Endothelial cell of umbilical vein (primary cell): ENCODE measurements at regions not wholly inside any gene's neighbourhood (a gene's known extent, or its start where the extent isn't known, plus 50 kb on each side); places are given as distances from the start of the nearest gene placed in this dataset.

Experiments
- BruUV-seq: library from RNA; stranded (reverse); fragments of 400-500 nt; replicated peaks from 2 replicates; lab custom pipeline; 2021; lab: Mats Ljungman, UMichigan
- CTCF ChIA-PET: fragments of 300-600, 350-600 bp; sonication (Branson Sonifier 250); formaldehyde crosslinking; loops from one replicate; lab custom pipeline; 2021; ENCODE audit warnings: antibody characterized with exemption, inconsistent platforms; lab: Charles Lee
- POLR2A ChIA-PET: fragments of 300-600, 350-600 bp; sonication (Branson Sonifier 250); formaldehyde crosslinking; loops from one replicate; lab custom pipeline; 2021; ENCODE audit warnings: antibody characterized with exemption, inconsistent platforms; lab: Charles Lee
- DNase-seq: peaks from one replicate; pipeline ENCODE4 v3.0.0-alpha.2; 2011; ENCODE audit warnings: low read depth, low spot score
- FAIRE-seq: peaks from 2 replicates; lab custom pipeline; 2011; peaks lifted over from hg19 to GRCh38; lab: Jason Lieb, UNC
- H2AFZ ChIP-seq: 2 replicates; pipeline ENCODE4 v1.6.0; 2012; ENCODE audit warnings: low read depth, low read length, control low read depth, inconsistent platforms
- H3K27ac ChIP-seq: 2 replicates; pipeline ENCODE4 v1.5.1; 2011; ENCODE audit warnings: low read depth, mild to moderate bottlenecking, control low read depth, low read length, moderate library complexity; ENCODE audit not compliant: insufficient read depth
- H3K27me3 ChIP-seq, 2 experiments: 2 replicates each; pipeline versions ENCODE4 v1.6.0 to v1.6.1; 2011; ENCODE audit warnings: low read length in 2 of 2, mixed read lengths in 1 of 2; ENCODE audit not compliant: control insufficient read depth in 2 of 2, insufficient read depth in 2 of 2
- H3K36me3 ChIP-seq, 2 experiments: 2 replicates in 1 of 2; 3 replicates in 1 of 2; pipeline ENCODE4 v1.5.1; 2011; ENCODE audit warnings: low read length in 2 of 2, mild to moderate bottlenecking in 1 of 2, moderate library complexity in 1 of 2; ENCODE audit not compliant: control insufficient read depth in 2 of 2, insufficient read depth in 2 of 2; ENCODE audit errors: extremely low read depth in 1 of 2
- H3K4me1 ChIP-seq: 3 replicates; pipeline ENCODE4 v1.5.1; 2011; ENCODE audit warnings: mild to moderate bottlenecking, low read length; ENCODE audit not compliant: control insufficient read depth, insufficient read depth; ENCODE audit errors: extremely low read depth
- H3K4me2 ChIP-seq: 2 replicates; pipeline ENCODE4 v1.6.1; 2011; ENCODE audit warnings: low read length, control low read depth, mixed read lengths; ENCODE audit not compliant: insufficient read depth
- H3K4me3 ChIP-seq, 3 experiments: fragments of 200-600 bp in 1 of 3; sonication (generic), shearing (Covaris generic) in 1 of 3; replicated peaks in 1 of 3; 2 replicates each; pipeline ENCODE4 v1.5.1; 2011 to 2016; ENCODE audit warnings: control low read depth in 3 of 3, low read length in 3 of 3, mild to moderate bottlenecking in 2 of 3, inconsistent platforms in 1 of 3, low read depth in 1 of 3, moderate library complexity in 1 of 3; ENCODE audit not compliant: insufficient read depth in 1 of 3
- H3K79me2 ChIP-seq: 2 replicates; pipeline ENCODE4 v1.6.0; 2012; ENCODE audit warnings: low read length, inconsistent platforms; ENCODE audit not compliant: control insufficient read depth, insufficient read depth
- H3K9ac ChIP-seq: replicated peaks from 2 replicates; pipeline ENCODE3; 2011; ENCODE audit warnings: low read length, control low read depth; ENCODE audit not compliant: insufficient read depth; ENCODE audit errors: extremely low read depth
- H3K9me1 ChIP-seq: replicated peaks from 3 replicates; pipeline ENCODE4 v1.6.0; 2011; ENCODE audit warnings: mild to moderate bottlenecking, low read length; ENCODE audit not compliant: control insufficient read depth, insufficient read depth; ENCODE audit errors: extremely low read depth
- H3K9me3 ChIP-seq: replicated peaks from 2 replicates; pipeline ENCODE4 v1.5.1; 2012; ENCODE audit warnings: low read length, inconsistent platforms; ENCODE audit not compliant: control insufficient read depth, insufficient read depth
- H4K20me1 ChIP-seq: replicated peaks from 2 replicates; pipeline ENCODE3; 2011; ENCODE audit warnings: mild to moderate bottlenecking, low read length; ENCODE audit not compliant: control insufficient read depth, insufficient read depth; ENCODE audit errors: extremely low read depth
- EZH2 ChIP-seq: IDR thresholded peaks from 2 replicates; pipeline ENCODE4 v1.6.1; 2012; ENCODE audit warnings: borderline replicate concordance, low read depth, mild to moderate bottlenecking, moderate library complexity, low read length, inconsistent platforms; ENCODE audit not compliant: severe bottlenecking
- FOS ChIP-seq: IDR thresholded peaks from 2 replicates; pipeline ENCODE4 v1.6.1; 2011; ENCODE audit warnings: mild to moderate bottlenecking, low read length, moderate library complexity, borderline replicate concordance; ENCODE audit not compliant: insufficient read depth
- GATA2 ChIP-seq: IDR thresholded peaks from 2 replicates; pipeline ENCODE4 v1.7.0; 2011; ENCODE audit warnings: low read depth, mild to moderate bottlenecking, moderate library complexity, mixed read lengths, low read length; ENCODE audit not compliant: insufficient read length, insufficient read depth
- JUN ChIP-seq: IDR thresholded peaks from 2 replicates; pipeline ENCODE4 v1.6.1; 2011; ENCODE audit warnings: borderline replicate concordance, low read depth; ENCODE audit not compliant: insufficient read length, insufficient read depth
- MYC ChIP-seq: IDR thresholded peaks from one replicate; pipeline ENCODE4 v1.6.1; 2011; ENCODE audit warnings: mild to moderate bottlenecking, low read depth, low read length
- POLR2A ChIP-seq: IDR thresholded peaks from 2 replicates; pipeline ENCODE4 v1.6.1; 2012; ENCODE audit warnings: low read depth, mild to moderate bottlenecking, control low read depth, low read length
- POLR2AphosphoS5 ChIP-seq: IDR thresholded peaks from 2 replicates; pipeline ENCODE4 v1.6.1; 2012; ENCODE audit warnings: low read depth, mild to moderate bottlenecking, control low read depth, low read length, moderate library complexity; ENCODE audit not compliant: insufficient read depth
- dilution Hi-C: fragments of 300-500 bp; cut with MboI; formaldehyde crosslinking; loops from one replicate; pipeline ENCODE4 v1.15.0; 2019; ENCODE audit warnings: low sequenced_read_pairs; ENCODE audit not compliant: extremely low pct_ligation_motif_present
- intact Hi-C: fragments of 100-400 bp; cut with micrococcal nuclease; formaldehyde crosslinking; loops from one replicate; pipeline ENCODE4 v1.10.0; 2022
- TF ChIP-seq, protein P1 (sequence below), 2 donors: IDR thresholded peaks; 1 replicate in 1 of 2; 2 replicates in 1 of 2; pipeline ENCODE4 v1.5.1; 2011; ENCODE audit warnings: low read length in 2 of 2, mild to moderate bottlenecking in 2 of 2, moderate library complexity in 2 of 2, control low read depth in 1 of 2, inconsistent platforms in 1 of 2, low read depth in 1 of 2; ENCODE audit not compliant: insufficient read depth in 1 of 2; ENCODE audit errors: extremely low read depth in 1 of 2
- TF ChIP-seq, protein P2 (sequence below): IDR thresholded peaks from 2 replicates; pipeline ENCODE4 v1.6.1; 2011; ENCODE audit not compliant: insufficient read depth, insufficient read length

DNA sequence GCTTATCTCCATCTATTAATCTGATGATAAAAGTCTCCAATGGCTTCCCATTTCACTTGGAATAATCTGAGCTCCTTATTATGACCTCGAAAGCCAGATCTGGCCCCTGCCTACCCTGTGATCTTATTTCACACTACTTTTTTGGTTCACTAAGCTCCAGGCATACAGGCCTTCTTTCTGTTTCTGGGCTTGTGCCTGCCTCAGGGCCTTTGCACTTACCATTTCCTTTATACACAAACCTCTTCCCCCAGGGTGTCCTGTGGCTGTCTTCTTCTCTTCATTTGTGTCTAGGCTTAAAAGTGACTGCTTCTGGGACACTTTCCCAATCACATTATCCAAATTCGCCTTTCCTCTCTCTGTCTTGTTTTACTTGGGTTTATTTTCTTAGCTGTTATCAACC, 478.8 kb downstream of the LRIG3 start:
- Histone ChIP-seq H4K20me1 (no peaks in the 10 kb centered on the region), H3K9ac (no peak overlapping the region), H3K27ac (no peak overlapping the region), H3K4me2 (no peak overlapping the region), H3K9me1 (no peaks in the 10 kb centered on the region), H3K36me3 (no peaks in the 10 kb centered on the region), H3K79me2 (no peaks in the 10 kb centered on the region), H2AFZ (no peak overlapping the region), H3K4me1 (no peaks in the 10 kb centered on the region), H3K4me3 (no peak overlapping the region), H3K27me3 (no peaks in the 10 kb centered on the region), H3K9me3 (no peaks in the 10 kb centered on the region)
- FAIRE-seq (no peak), DNase-seq (no peak)
- dilution Hi-C loops (no loop called here), intact Hi-C loops (loop anchor here (5.0 kb wide), 1 partner anchor 334 kb away; no protein-coding TSS in a partner anchor)
- TF ChIP-seq POLR2A = no peak
- TF ChIP-seq, protein P1, sequence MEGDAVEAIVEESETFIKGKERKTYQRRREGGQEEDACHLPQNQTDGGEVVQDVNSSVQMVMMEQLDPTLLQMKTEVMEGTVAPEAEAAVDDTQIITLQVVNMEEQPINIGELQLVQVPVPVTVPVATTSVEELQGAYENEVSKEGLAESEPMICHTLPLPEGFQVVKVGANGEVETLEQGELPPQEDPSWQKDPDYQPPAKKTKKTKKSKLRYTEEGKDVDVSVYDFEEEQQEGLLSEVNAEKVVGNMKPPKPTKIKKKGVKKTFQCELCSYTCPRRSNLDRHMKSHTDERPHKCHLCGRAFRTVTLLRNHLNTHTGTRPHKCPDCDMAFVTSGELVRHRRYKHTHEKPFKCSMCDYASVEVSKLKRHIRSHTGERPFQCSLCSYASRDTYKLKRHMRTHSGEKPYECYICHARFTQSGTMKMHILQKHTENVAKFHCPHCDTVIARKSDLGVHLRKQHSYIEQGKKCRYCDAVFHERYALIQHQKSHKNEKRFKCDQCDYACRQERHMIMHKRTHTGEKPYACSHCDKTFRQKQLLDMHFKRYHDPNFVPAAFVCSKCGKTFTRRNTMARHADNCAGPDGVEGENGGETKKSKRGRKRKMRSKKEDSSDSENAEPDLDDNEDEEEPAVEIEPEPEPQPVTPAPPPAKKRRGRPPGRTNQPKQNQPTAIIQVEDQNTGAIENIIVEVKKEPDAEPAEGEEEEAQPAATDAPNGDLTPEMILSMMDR (IDR thresholded peaks at IDR 0.05; ENCODE audit: extremely low read depth in 1 of 2, insufficient read depth in 1 of 2, low read depth in 1 of 2, low read length in 2 of 2) = no peak
- no peak for TF ChIP-seq MYC
- TF ChIP-seq GATA2 = no peak
- TF ChIP-seq, protein P2, sequence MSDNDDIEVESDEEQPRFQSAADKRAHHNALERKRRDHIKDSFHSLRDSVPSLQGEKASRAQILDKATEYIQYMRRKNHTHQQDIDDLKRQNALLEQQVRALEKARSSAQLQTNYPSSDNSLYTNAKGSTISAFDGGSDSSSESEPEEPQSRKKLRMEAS = no peak
- TF ChIP-seq EZH2 = no peak
- no peak for TF ChIP-seq JUN
- no peak for TF ChIP-seq FOS
- TF ChIP-seq POLR2AphosphoS5 = no peak
- POLR2A ChIA-PET = no interaction called here
- CTCF ChIA-PET = interaction anchor here (1.0 to 7.0 kb wide), 6 partner anchors 15 to 93 kb away, joined by 3 to 66 read pairs (median 3); no protein-coding TSS in a partner anchor
- no TSS peak for BruUV-seq
